Hepatocyte (in vitro differentiated cells): ENCODE measurements at regions not wholly inside any gene's neighbourhood (a gene's known extent, or its start where the extent isn't known, plus 50 kb on each side); places are given as distances from the start of the nearest gene placed in this dataset.

ENCODE experiments used
- CTCF ChIP-seq: fragments of 200-600 bp; sonication (generic); IDR thresholded peaks from 2 replicates; pipeline ENCODE4 v1.5.1; 2016; ENCODE audit warnings: antibody characterized with exemption, mild to moderate bottlenecking; ENCODE audit not compliant: poor library complexity
- EZH2 ChIP-seq: fragments of 200-600 bp; sonication (generic); IDR thresholded peaks from 2 replicates; pipeline ENCODE4 v1.6.1; 2016; ENCODE audit warnings: antibody characterized with exemption, mild to moderate bottlenecking, borderline replicate concordance
- EZH2phosphoT487 ChIP-seq: fragments of 200-600 bp; sonication (generic); IDR thresholded peaks from one replicate; pipeline ENCODE4 v1.6.1; 2018; ENCODE audit warnings: antibody characterized with exemption, mild to moderate bottlenecking, low read depth, moderate library complexity; ENCODE audit not compliant: unreplicated experiment, severe bottlenecking

- TF ChIP-seq CTCF (no peak), EZH2 (no peak), EZH2phosphoT487 (no peak)
Measured at GRCh38 chr14:34107441-34107840, 156.6 kb upstream of the EGLN3 start.
